NCI-H460 (cell line): ENCODE measurements at regions not wholly inside any gene's neighbourhood (a gene's known extent, or its start where the extent isn't known, plus 50 kb on each side); places are given as distances from the start of the nearest gene placed in this dataset.

Experiments used
- DNase-seq: peaks from one replicate; pipeline ENCODE4 v3.0.0-alpha.2; 2016; ENCODE audit warnings: low read depth; ENCODE audit errors: extremely low read depth

GRCh38 chr18:4653418-4653817 lies 198.3 kb upstream of the DLGAP1 start:
- DNase-seq, result no peak

GRCh38 chr18:4641771-4642368 lies 186.8 kb upstream of the DLGAP1 start:
- no peak for DNase-seq

- DNase-seq, result no peak
Observed at GRCh38 chr18:4640349-4641012, 185.4 kb upstream of the DLGAP1 start.

GRCh38 chr18:4639628-4640310 lies 184.7 kb upstream of the DLGAP1 start:
- DNase-seq, result no peak

- no peak for DNase-seq
Observed at GRCh38 chr18:4638680-4639079, 183.6 kb upstream of the DLGAP1 start.

GRCh38 chr18:4637876-4638275 lies 182.8 kb upstream of the DLGAP1 start:
- DNase-seq, result no peak

GRCh38 chr18:4636967-4637366 lies 181.9 kb upstream of the DLGAP1 start:
- DNase-seq, result peak; percentile 0

- DNase-seq, result no peak
Observed at GRCh38 chr18:4631239-4631638, 176.1 kb upstream of the DLGAP1 start.

GRCh38 chr18:4605212-4605611 lies 150.1 kb upstream of the DLGAP1 start:
- DNase-seq, result no peak

GRCh38 chr18:4603955-4604354 lies 148.8 kb upstream of the DLGAP1 start:
- no peak for DNase-seq

- no peak for DNase-seq
Observed at GRCh38 chr18:4599312-4599711, 144.2 kb upstream of the DLGAP1 start.

- no peak for DNase-seq
Observed at GRCh38 chr18:4597301-4597700, 142.2 kb upstream of the DLGAP1 start.

- DNase-seq, result no peak
Observed at GRCh38 chr18:4593895-4594294, 138.8 kb upstream of the DLGAP1 start.

GRCh38 chr18:4593459-4593858 lies 138.4 kb upstream of the DLGAP1 start:
- DNase-seq, result no peak

- DNase-seq, result no peak
Observed at GRCh38 chr18:4589056-4589800, 134.1 kb upstream of the DLGAP1 start.

GRCh38 chr18:4587204-4587603 lies 132.1 kb upstream of the DLGAP1 start:
- no peak for DNase-seq

- DNase-seq, result peak; percentile 7
Observed at GRCh38 chr18:4586731-4587130, 131.6 kb upstream of the DLGAP1 start.

GRCh38 chr18:4582431-4583335 lies 127.6 kb upstream of the DLGAP1 start:
- no peak for DNase-seq

- DNase-seq, result no peak
Observed at GRCh38 chr18:4581966-4582365, 126.9 kb upstream of the DLGAP1 start.

- DNase-seq, result no peak
Observed at GRCh38 chr18:4578449-4578848, 123.3 kb upstream of the DLGAP1 start.
